ENCODE measurements at regions not wholly inside any gene's neighbourhood (a gene's known extent, or its start where the extent isn't known, plus 50 kb on each side); places are given as distances from the start of the nearest gene placed in this dataset.

DNA sequence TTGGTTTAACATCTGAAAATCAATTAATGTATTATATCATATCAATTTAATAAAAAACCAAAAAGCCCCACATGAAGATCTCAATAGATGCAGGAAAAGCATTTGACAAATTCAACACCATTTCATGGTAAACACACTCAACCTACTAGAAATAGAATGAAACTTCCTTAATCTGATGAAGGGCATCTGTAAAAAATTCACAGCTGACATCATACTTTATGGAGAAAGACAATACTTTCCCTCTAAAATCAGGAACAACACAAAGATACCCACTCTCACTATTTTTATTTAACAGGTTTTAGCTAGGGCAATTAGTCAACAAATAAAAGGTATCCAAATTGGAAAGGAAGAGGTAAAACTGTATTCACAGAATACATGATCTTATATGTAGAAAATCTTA lies 303.0 kb upstream of the ZEB2 start:
- Histone ChIP-seq H3K9me3 (replicated peaks in 1 of 3) (peaks cover 0 to 4% (median 0%) of the 10 kb centered on the region in 3 donors), H3K27ac (no peak overlapping the region), H3K27me3 (no peaks in the 10 kb centered on the region), H3K36me3 (replicated peaks in 1 of 2) (no peaks in the 10 kb centered on the region), H3K4me1 (replicated peaks in 1 of 2) (no peaks in the 10 kb centered on the region), H3K4me3 (no peak overlapping the region)
- no peak for DNase-seq
- intact Hi-C loops (cut with DNase I): no loop called here
- no peak for TF ChIP-seq CTCF (IDR thresholded peaks at IDR 0.05)
- TF ChIP-seq POLR2A (IDR thresholded peaks at IDR 0.05): no peak

GRCh38 chr2:144812288-144812687 lies 292.4 kb upstream of the ZEB2 start:
- 92 to 97% (median 96%) methylated on average over 6 of the region's 6 CpGs for WGBS, 4 donors
- Histone ChIP-seq H3K4me3 (no peak overlapping the region), H3K27ac (no peak overlapping the region), H3K27me3 (no peaks in the 10 kb centered on the region), H3K4me1 (replicated peaks in 1 of 2) (no peaks in the 10 kb centered on the region), H3K36me3 (replicated peaks in 1 of 2) (no peaks in the 10 kb centered on the region), H3K9me3 (replicated peaks in 1 of 3) (no peaks in the 10 kb centered on the region)
- DNase-seq: no peak
- no peak for TF ChIP-seq CTCF (IDR thresholded peaks at IDR 0.05)
- TF ChIP-seq POLR2A (IDR thresholded peaks at IDR 0.05): no peak
- intact Hi-C loops (cut with DNase I): no loop called here

GRCh38 chr2:144801766-144802165 lies 281.8 kb upstream of the ZEB2 start:
- TF ChIP-seq POLR2A (IDR thresholded peaks at IDR 0.05): no peak
- TF ChIP-seq CTCF (IDR thresholded peaks at IDR 0.05): no peak
- 59 to 77% (median 68%) methylated on average over 2 of the region's 2 CpGs for WGBS, 4 donors
- DNase-seq: no peak
- Histone ChIP-seq H3K36me3 (replicated peaks in 1 of 2) (no peaks in the 10 kb centered on the region), H3K27ac (no peak overlapping the region), H3K27me3 (no peaks in the 10 kb centered on the region), H3K4me3 (no peak overlapping the region), H3K4me1 (replicated peaks in 1 of 2) (no peaks in the 10 kb centered on the region), H3K9me3 (replicated peaks in 1 of 3) (no peaks in the 10 kb centered on the region)
- intact Hi-C loops (cut with DNase I): no loop called here

- Histone ChIP-seq H3K27ac (no peak overlapping the region), H3K27me3 (no peaks in the 10 kb centered on the region)
- intact Hi-C loops (cut with DNase I): no loop called here
Observed at GRCh38 chr2:144801325-144801724, 281.4 kb upstream of the ZEB2 start.

More at GRCh38 chr2:144801325-144801724, 281.4 kb upstream of the ZEB2 start:
- Histone ChIP-seq H3K9me3 (replicated peaks in 1 of 3) (no peaks in the 10 kb centered on the region), H3K36me3 (replicated peaks in 1 of 2) (no peaks in the 10 kb centered on the region), H3K4me1 (replicated peaks in 1 of 2) (no peaks in the 10 kb centered on the region), H3K4me3 (no peak overlapping the region)
- 77 to 96% (median 82%) methylated on average over 1 of the region's 1 CpG for WGBS, 4 donors
- DNase-seq: no peak
- TF ChIP-seq CTCF (IDR thresholded peaks at IDR 0.05) (no peak), POLR2A (IDR thresholded peaks at IDR 0.05) (no peak)
